ENCODE measurements at regions not wholly inside any gene's neighbourhood (a gene's known extent, or its start where the extent isn't known, plus 50 kb on each side); places are given as distances from the start of the nearest gene placed in this dataset.

GRCh38 chr22:49042877-49043859 is 784.5 kb downstream of the BRD1 start:
- Mint-ChIP-seq H3K4me3 (no peak overlapping the region), H3K9me3 (no peaks in the 10 kb centered on the region), H3K27me3 (peaks cover 0 to 15% of the 10 kb centered on the region in 2 donors), H3K36me3 (no peaks in the 10 kb centered on the region), H3K27ac (no peak overlapping the region), H3K4me1 (no peaks in the 10 kb centered on the region)
- H3K4me1 ChIP-seq (ENCODE audit: control insufficient read depth in 1 of 2, extremely low read depth in 1 of 2, insufficient read depth in 2 of 2, low read length in 2 of 2), result no peaks in the 10 kb centered on the region
- H3K36me3 ChIP-seq (ENCODE audit: control insufficient read depth in 2 of 2, extremely low read depth in 1 of 2, insufficient read depth in 1 of 2, low read length in 1 of 2), result no peaks in the 10 kb centered on the region
- DNase-seq (peak in 1 of 35 experiments; percentile 7), ATAC-seq (replicated peaks in 1 of 4) (no peak)
- H3K27me3 ChIP-seq (replicated peaks in 1 of 2; ENCODE audit: control insufficient read depth in 2 of 2, extremely low read depth in 1 of 2, insufficient read depth in 2 of 2, low read length in 1 of 2), result peaks cover 0 to 37% of the 10 kb centered on the region in 2 experiments
- no peak overlapping the region for H3K4me3 ChIP-seq (ENCODE audit: control insufficient read depth in 1 of 2, extremely low read depth in 1 of 2, low read length in 1 of 2)
- WGBS (ENCODE audit: insufficient coverage), result 77% methylated on average over 21 of the region's 28 CpGs
- CTCF ChIA-PET, result no interaction called here
- POLR2A ChIA-PET, result no interaction called here
- no peak overlapping the region for H3K27ac ChIP-seq (ENCODE audit: low read length)
- no peaks in the 10 kb centered on the region for H3K9me3 ChIP-seq

- no peaks in the 10 kb centered on the region for H3K4me1 ChIP-seq (ENCODE audit: control insufficient read depth in 1 of 2, extremely low read depth in 1 of 2, insufficient read depth in 2 of 2, low read length in 2 of 2)
- DNase-seq (no peak), ATAC-seq (replicated peaks in 1 of 4) (no peak)
- CTCF ChIA-PET, result no interaction called here
- no peak overlapping the region for H3K4me3 ChIP-seq (ENCODE audit: control insufficient read depth in 1 of 2, extremely low read depth in 1 of 2, low read length in 1 of 2)
- H3K36me3 ChIP-seq (ENCODE audit: control insufficient read depth in 2 of 2, extremely low read depth in 1 of 2, insufficient read depth in 1 of 2, low read length in 1 of 2), result no peaks in the 10 kb centered on the region
- H3K9me3 ChIP-seq, result no peaks in the 10 kb centered on the region
- POLR2A ChIA-PET, result no interaction called here
- H3K27me3 ChIP-seq (replicated peaks in 1 of 2; ENCODE audit: control insufficient read depth in 2 of 2, extremely low read depth in 1 of 2, insufficient read depth in 2 of 2, low read length in 1 of 2), result peaks cover 0 to 37% of the 10 kb centered on the region in 2 experiments
- Mint-ChIP-seq H3K27ac (no peak overlapping the region), H3K27me3 (peaks cover 0 to 15% of the 10 kb centered on the region in 2 donors), H3K4me3 (no peak overlapping the region), H3K36me3 (no peaks in the 10 kb centered on the region), H3K4me1 (no peaks in the 10 kb centered on the region), H3K9me3 (no peaks in the 10 kb centered on the region)
- no peak overlapping the region for H3K27ac ChIP-seq (ENCODE audit: low read length)
- 68% methylated on average over 5 of the region's 6 CpGs for WGBS (ENCODE audit: insufficient coverage)
Observed at GRCh38 chr22:49042066-49042465, 785.6 kb downstream of the BRD1 start.

- Mint-ChIP-seq H3K27me3 (peaks cover 0 to 15% of the 10 kb centered on the region in 2 donors), H3K27ac (no peak overlapping the region), H3K36me3 (no peaks in the 10 kb centered on the region), H3K4me3 (no peak overlapping the region), H3K4me1 (no peaks in the 10 kb centered on the region), H3K9me3 (peaks cover 0 to 3% (median 0%) of the 10 kb centered on the region in 3 donors)
- Histone ChIP-seq H3K9me3 (no peaks in the 10 kb centered on the region), H3K36me3 (ENCODE audit: control insufficient read depth in 2 of 2, extremely low read depth in 1 of 2, insufficient read depth in 1 of 2, low read length in 1 of 2) (no peaks in the 10 kb centered on the region), H3K27ac (ENCODE audit: low read length) (no peak overlapping the region), H3K4me3 (ENCODE audit: control insufficient read depth in 1 of 2, extremely low read depth in 1 of 2, low read length in 1 of 2) (no peak overlapping the region), H3K27me3 (replicated peaks in 1 of 2; ENCODE audit: control insufficient read depth in 2 of 2, extremely low read depth in 1 of 2, insufficient read depth in 2 of 2, low read length in 1 of 2) (peaks cover 0 to 25% of the 10 kb centered on the region in 2 experiments), H3K4me1 (ENCODE audit: control insufficient read depth in 1 of 2, extremely low read depth in 1 of 2, insufficient read depth in 2 of 2, low read length in 2 of 2) (no peaks in the 10 kb centered on the region)
- no peak for DNase-seq
- no peak for ATAC-seq (replicated peaks in 1 of 4)
- POLR2A ChIA-PET, result no interaction called here
- CTCF ChIA-PET, result no interaction called here
- 82% methylated on average over 15 of the region's 20 CpGs for WGBS (ENCODE audit: insufficient coverage)
Observed at GRCh38 chr22:49040754-49041467, 786.8 kb downstream of the BRD1 start.

GRCh38 chr22:49040111-49040510 is 787.6 kb downstream of the BRD1 start:
- H3K27me3 Mint-ChIP-seq, result peaks cover 0 to 7% of the 10 kb centered on the region in 2 donors
- H3K36me3 ChIP-seq (ENCODE audit: control insufficient read depth in 2 of 2, extremely low read depth in 1 of 2, insufficient read depth in 1 of 2, low read length in 1 of 2), result no peaks in the 10 kb centered on the region
- no peaks in the 10 kb centered on the region for H3K4me1 Mint-ChIP-seq
- no peaks in the 10 kb centered on the region for H3K4me1 ChIP-seq (ENCODE audit: control insufficient read depth in 1 of 2, extremely low read depth in 1 of 2, insufficient read depth in 2 of 2, low read length in 2 of 2)
- no peak overlapping the region for H3K27ac ChIP-seq (ENCODE audit: low read length)
- DNase-seq, result no peak
- WGBS (ENCODE audit: insufficient coverage), result 78% methylated on average over 5 of the region's 8 CpGs
- no peak for ATAC-seq (replicated peaks in 1 of 4)
- H3K4me3 ChIP-seq (ENCODE audit: control insufficient read depth in 1 of 2, extremely low read depth in 1 of 2, low read length in 1 of 2), result no peak overlapping the region
- ChIA-PET CTCF (no interaction called here), POLR2A (no interaction called here)
- H3K36me3 Mint-ChIP-seq, result no peaks in the 10 kb centered on the region
- no peak overlapping the region for H3K4me3 Mint-ChIP-seq
- H3K9me3 Mint-ChIP-seq, result peaks cover 0 to 3% (median 0%) of the 10 kb centered on the region in 3 donors
- peaks cover 0 to 20% of the 10 kb centered on the region in 2 experiments for H3K27me3 ChIP-seq (replicated peaks in 1 of 2; ENCODE audit: control insufficient read depth in 2 of 2, extremely low read depth in 1 of 2, insufficient read depth in 2 of 2, low read length in 1 of 2)
- no peaks in the 10 kb centered on the region for H3K9me3 ChIP-seq
- H3K27ac Mint-ChIP-seq, result no peak overlapping the region

- no peak overlapping the region for H3K27ac Mint-ChIP-seq
Observed at GRCh38 chr22:49039625-49040024, 788.0 kb downstream of the BRD1 start.

GRCh38 chr22:49037701-49038245 is 789.9 kb downstream of the BRD1 start:
- peaks cover 0 to 23% of the 10 kb centered on the region in 2 experiments for H3K27me3 ChIP-seq (replicated peaks in 1 of 2; ENCODE audit: control insufficient read depth in 2 of 2, extremely low read depth in 1 of 2, insufficient read depth in 2 of 2, low read length in 1 of 2)
- ATAC-seq (replicated peaks in 1 of 4) (no peak), DNase-seq (no peak)
- Mint-ChIP-seq H3K9me3 (peaks cover 0 to 3% (median 0%) of the 10 kb centered on the region in 3 donors), H3K27ac (no peak overlapping the region), H3K27me3 (peaks cover 4 to 8% of the 10 kb centered on the region in 2 donors), H3K36me3 (no peaks in the 10 kb centered on the region), H3K4me1 (no peaks in the 10 kb centered on the region), H3K4me3 (no peak overlapping the region)
- H3K9me3 ChIP-seq, result no peaks in the 10 kb centered on the region
- no peak overlapping the region for H3K27ac ChIP-seq (ENCODE audit: low read length)
- H3K4me3 ChIP-seq (ENCODE audit: control insufficient read depth in 1 of 2, extremely low read depth in 1 of 2, low read length in 1 of 2), result no peak overlapping the region
- 92% methylated on average over 13 of the region's 14 CpGs for WGBS (ENCODE audit: insufficient coverage)
- ChIA-PET POLR2A (no interaction called here), CTCF (no interaction called here)
- no peaks in the 10 kb centered on the region for H3K36me3 ChIP-seq (ENCODE audit: control insufficient read depth in 2 of 2, extremely low read depth in 1 of 2, insufficient read depth in 1 of 2, low read length in 1 of 2)
- H3K4me1 ChIP-seq (ENCODE audit: control insufficient read depth in 1 of 2, extremely low read depth in 1 of 2, insufficient read depth in 2 of 2, low read length in 2 of 2), result no peaks in the 10 kb centered on the region

More at GRCh38 chr22:49039625-49040024, 788.0 kb downstream of the BRD1 start:
- H3K4me3 ChIP-seq (ENCODE audit: control insufficient read depth in 1 of 2, extremely low read depth in 1 of 2, low read length in 1 of 2), result no peak overlapping the region
- H3K27me3 ChIP-seq (replicated peaks in 1 of 2; ENCODE audit: control insufficient read depth in 2 of 2, extremely low read depth in 1 of 2, insufficient read depth in 2 of 2, low read length in 1 of 2), result peaks cover 0 to 19% of the 10 kb centered on the region in 2 experiments
- no peak for DNase-seq
- no peaks in the 10 kb centered on the region for H3K36me3 ChIP-seq (ENCODE audit: control insufficient read depth in 2 of 2, extremely low read depth in 1 of 2, insufficient read depth in 1 of 2, low read length in 1 of 2)
- WGBS (ENCODE audit: insufficient coverage), result 100% methylated on average over 2 of the region's 7 CpGs
- no peaks in the 10 kb centered on the region for H3K9me3 ChIP-seq
- H3K4me1 Mint-ChIP-seq, result no peaks in the 10 kb centered on the region
- H3K9me3 Mint-ChIP-seq, result peaks cover 0 to 3% (median 0%) of the 10 kb centered on the region in 3 donors
- ChIA-PET CTCF (no interaction called here), POLR2A (no interaction called here)
- ATAC-seq (replicated peaks in 1 of 4), result no peak
- H3K27me3 Mint-ChIP-seq, result peaks cover 0 to 7% of the 10 kb centered on the region in 2 donors
- no peaks in the 10 kb centered on the region for H3K4me1 ChIP-seq (ENCODE audit: control insufficient read depth in 1 of 2, extremely low read depth in 1 of 2, insufficient read depth in 2 of 2, low read length in 2 of 2)
- H3K36me3 Mint-ChIP-seq, result no peaks in the 10 kb centered on the region
- no peak overlapping the region for H3K27ac ChIP-seq (ENCODE audit: low read length)
- H3K4me3 Mint-ChIP-seq, result no peak overlapping the region

All from T-cell (primary cell).